ENCODE measurements at regions not wholly inside any gene's neighbourhood (a gene's known extent, or its start where the extent isn't known, plus 50 kb on each side); places are given as distances from the start of the nearest gene placed in this dataset.
"Not testable (repeated sequence)": the region's sequence is repeated elsewhere in the genome, so short reads cannot be mapped to it uniquely, and the experiment has no call there.

DNA sequence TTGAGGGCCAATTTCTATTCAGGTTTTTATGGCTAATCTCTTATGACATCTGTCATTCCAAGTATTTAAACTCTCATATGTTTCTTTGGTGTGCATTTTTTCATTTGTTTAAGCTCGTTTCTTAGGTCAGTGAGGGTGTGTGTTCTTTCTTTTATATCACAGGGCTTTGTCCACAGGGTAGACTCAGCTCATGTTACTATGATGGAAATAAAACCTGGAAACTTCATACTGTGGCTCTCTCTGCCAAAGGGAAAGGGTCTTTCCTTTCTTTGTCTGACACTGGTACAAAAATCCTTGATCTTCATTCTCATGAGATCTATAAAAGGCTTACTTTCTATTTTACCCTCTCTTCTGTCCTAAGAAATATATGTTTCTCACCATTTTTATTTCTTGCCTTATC lies 129.6 kb upstream of the SP8 start:
- H3K9me3 Mint-ChIP-seq = peaks cover under 1% of the 10 kb centered on the region
- no peak overlapping the region for H3K27ac Mint-ChIP-seq
- no peak for ATAC-seq
- no peaks in the 10 kb centered on the region for H3K27me3 Mint-ChIP-seq
- no peaks in the 10 kb centered on the region for H3K4me1 Mint-ChIP-seq
- no peaks in the 10 kb centered on the region for H3K36me3 Mint-ChIP-seq
- H3K4me3 Mint-ChIP-seq = no peak overlapping the region

DNA sequence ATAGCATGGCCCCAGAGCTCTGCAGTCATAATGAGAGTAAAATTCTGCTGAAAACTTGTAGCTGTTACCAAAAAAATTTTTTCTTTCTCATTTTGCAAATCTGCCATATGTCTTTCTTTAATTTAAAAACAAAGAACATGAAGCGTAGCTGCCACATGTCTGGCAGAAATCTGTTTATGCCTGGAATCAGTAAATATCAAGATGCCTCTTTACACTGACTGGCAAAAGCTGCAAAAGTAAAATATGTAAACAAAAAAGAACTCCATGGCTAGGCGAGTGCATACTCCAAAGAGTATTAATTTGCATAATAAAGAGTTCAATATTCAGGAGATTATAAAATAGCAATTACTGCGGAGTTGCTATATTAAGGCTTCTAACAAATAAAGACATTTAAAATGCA lies 130.9 kb upstream of the SP8 start:
- no peaks in the 10 kb centered on the region for H3K4me1 Mint-ChIP-seq
- no peak overlapping the region for H3K4me3 Mint-ChIP-seq
- H3K9me3 Mint-ChIP-seq = peaks cover 3% of the 10 kb centered on the region

DNA sequence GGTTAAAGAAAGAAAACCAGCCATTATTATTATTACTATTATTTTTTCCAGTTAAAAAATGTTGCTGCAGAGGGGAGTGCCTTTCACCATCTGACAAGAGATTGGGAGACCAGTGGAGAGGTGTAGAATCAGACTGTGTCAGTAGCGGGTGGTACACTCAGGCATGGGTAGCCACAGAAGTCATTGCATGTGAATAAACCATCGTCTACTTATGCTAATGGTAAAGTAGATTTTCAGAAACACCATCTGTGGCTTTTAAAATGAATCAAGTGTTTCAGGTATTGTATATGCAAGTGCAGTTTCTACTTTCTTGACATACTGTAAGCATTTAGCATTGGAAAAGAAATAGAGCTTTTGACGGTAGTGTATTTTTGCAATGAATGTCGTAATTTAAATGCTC lies 131.5 kb upstream of the SP8 start:
- H3K9me3 Mint-ChIP-seq = peaks cover 3% of the 10 kb centered on the region
- no peak overlapping the region for H3K27ac Mint-ChIP-seq
- H3K36me3 Mint-ChIP-seq = no peaks in the 10 kb centered on the region
- H3K4me1 Mint-ChIP-seq = no peaks in the 10 kb centered on the region
- no peak overlapping the region for H3K4me3 Mint-ChIP-seq
- ATAC-seq = no peak
- H3K27me3 Mint-ChIP-seq = no peaks in the 10 kb centered on the region

More for the DNA sequence above, 130.9 kb upstream of the SP8 start:
- Mint-ChIP-seq H3K27me3 (no peaks in the 10 kb centered on the region), H3K36me3 (no peaks in the 10 kb centered on the region), H3K27ac (no peak overlapping the region)
- ATAC-seq = no peak

DNA sequence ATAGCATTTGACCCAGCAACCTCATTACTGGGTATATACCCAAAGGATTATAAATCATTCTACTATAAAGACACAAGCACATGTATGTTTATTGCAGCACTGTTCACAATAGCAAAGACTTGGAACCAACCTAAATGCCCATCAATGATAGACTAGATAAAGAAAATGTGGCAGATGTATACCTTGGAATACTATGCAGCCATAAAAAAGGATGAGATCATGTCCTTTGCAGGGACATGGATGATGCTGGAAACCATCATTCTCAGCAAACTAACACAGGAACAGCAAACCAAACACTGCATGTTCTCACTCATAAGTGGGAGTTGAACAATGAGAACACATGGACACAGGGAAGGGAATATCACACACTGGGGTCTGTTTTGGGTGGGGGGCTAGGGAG lies 140.5 kb upstream of the SP8 start:
- not testable (repeated sequence) for ATAC-seq, H3K4me1 Mint-ChIP-seq, H3K27me3 Mint-ChIP-seq, H3K27ac Mint-ChIP-seq, H3K36me3 Mint-ChIP-seq, H3K4me3 Mint-ChIP-seq
- peaks cover 13% of the 10 kb centered on the region for H3K9me3 Mint-ChIP-seq

DNA sequence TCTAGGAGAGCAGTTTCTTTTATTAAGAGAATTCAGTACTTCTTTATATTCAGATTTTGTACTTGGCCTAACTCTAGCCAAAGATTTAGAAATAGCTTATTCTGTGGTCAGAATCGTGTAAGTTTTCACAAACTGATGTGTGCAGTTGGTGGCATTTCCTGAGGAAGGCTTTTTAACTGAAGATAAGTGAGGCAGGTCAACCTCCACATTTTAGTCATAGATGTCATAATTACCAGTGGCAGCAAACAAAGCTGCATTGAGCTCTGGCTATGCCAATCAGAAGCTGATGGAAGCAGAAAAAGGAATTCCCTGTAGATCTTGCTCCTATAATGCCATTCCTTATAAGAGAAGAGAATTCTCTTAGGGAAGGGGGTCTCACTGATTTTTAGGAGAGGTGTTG lies 141.3 kb upstream of the SP8 start:
- Mint-ChIP-seq H3K27ac (no peak overlapping the region), H3K4me3 (no peak overlapping the region), H3K36me3 (no peaks in the 10 kb centered on the region), H3K9me3 (peaks cover 10% of the 10 kb centered on the region), H3K27me3 (no peaks in the 10 kb centered on the region), H3K4me1 (no peaks in the 10 kb centered on the region)
- ATAC-seq = no peak

DNA sequence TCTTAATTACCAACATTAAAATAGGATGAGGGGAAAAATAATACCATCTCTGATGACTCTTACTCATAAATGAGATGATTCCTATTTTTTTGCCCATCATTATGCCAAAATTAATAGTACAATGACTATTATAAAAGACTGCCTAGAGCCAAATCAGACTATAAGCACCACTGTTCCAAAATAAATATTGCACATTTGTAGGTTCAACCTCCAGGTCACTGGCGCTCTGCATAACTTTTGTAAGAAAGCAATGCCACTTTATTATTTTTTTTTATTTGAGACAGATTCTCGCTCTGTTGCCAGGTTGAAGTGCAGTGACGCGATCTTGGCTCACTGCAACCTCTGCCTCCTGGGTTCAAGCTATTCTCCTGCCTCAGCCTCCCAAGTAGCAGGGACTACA lies 142.5 kb upstream of the SP8 start:
- Mint-ChIP-seq H3K27me3 (no peaks in the 10 kb centered on the region), H3K36me3 (no peaks in the 10 kb centered on the region), H3K4me3 (no peak overlapping the region), H3K4me1 (no peaks in the 10 kb centered on the region), H3K27ac (no peak overlapping the region), H3K9me3 (peaks cover 5% of the 10 kb centered on the region)
- ATAC-seq = no peak

DNA sequence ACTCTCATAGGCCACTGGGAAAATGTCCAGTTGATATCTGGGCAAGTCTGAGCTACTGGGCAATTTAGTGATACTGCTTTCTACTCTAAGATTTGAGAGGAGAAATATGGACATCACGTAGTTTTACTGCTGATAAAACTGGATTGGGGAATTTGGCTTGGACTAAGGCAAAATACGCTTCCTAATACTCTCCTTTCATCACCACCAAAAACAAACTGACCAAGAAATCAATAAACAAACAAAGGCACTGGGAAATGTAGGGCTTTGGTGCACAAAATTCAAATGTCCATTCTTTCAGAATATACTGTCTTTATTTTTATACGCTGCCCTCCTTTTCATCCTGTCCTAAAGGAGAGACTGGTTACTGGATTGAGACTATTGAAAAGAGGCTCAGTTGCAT lies 145.1 kb upstream of the SP8 start:
- Mint-ChIP-seq H3K4me1 (no peaks in the 10 kb centered on the region), H3K27ac (no peak overlapping the region), H3K4me3 (no peak overlapping the region), H3K27me3 (no peaks in the 10 kb centered on the region), H3K9me3 (peaks cover 5% of the 10 kb centered on the region), H3K36me3 (no peaks in the 10 kb centered on the region)
- ATAC-seq = no peak

DNA sequence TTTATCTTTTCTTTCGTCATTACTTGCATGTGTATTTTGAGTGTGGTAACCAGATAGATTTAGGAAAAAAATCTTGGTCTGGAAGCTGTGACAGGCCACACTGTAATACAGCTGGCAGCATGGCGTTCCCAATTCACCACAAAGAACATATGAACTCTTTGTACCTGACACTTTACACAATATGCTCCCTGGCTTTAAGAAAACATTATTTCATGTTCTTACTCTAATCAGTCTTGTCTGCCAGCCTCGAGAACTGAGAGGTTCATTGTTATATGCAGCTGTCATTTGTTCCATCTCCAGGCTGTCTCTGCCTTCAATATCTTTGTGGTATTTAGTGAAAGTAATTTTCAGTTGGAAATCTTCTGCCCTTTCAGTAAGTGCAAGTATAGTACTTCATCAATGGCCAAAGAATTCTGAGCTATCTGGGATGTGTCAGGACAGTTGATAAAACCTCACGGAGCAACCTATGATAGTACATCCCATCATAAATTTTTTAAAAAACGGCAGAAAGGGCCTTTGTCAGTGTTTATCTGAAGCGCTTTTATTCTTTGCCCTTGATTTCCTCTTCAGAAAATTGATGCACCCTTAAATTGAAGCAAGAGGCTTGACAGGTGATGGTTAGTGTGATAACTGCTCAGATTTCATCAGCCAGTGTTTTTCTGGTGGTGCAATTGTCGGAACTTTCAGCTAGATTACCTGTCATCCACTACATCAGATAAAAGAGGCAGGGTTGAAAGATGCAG lies 146.3 kb upstream of the SP8 start:
- Mint-ChIP-seq H3K9me3 (no peaks in the 10 kb centered on the region), H3K4me1 (no peaks in the 10 kb centered on the region)

DNA sequence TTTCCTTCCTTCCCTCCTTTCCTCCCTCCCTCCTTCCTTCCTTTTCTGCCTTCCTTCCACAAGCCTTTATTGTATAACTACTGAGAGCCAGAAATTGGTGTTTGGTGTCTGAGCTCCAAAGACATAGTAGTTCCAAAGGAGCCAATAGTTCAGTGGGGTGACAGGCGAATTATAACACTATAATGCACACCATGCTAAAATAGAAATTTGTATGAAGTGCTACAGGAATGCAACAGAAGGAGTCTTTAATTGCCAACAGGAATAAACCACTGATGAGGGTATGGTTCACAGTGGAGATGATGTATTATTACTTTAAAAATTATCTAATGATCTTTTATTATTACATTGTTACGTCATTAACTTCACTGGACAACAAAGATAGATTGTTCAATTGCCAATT lies 158.8 kb upstream of the SP8 start:
- Mint-ChIP-seq H3K4me1 (no peaks in the 10 kb centered on the region), H3K27ac (no peak overlapping the region), H3K9me3 (peaks cover 5% of the 10 kb centered on the region), H3K27me3 (no peaks in the 10 kb centered on the region), H3K4me3 (no peak overlapping the region), H3K36me3 (no peaks in the 10 kb centered on the region)
- ATAC-seq = no peak

More for the DNA sequence above, 146.3 kb upstream of the SP8 start:
- H3K4me3 Mint-ChIP-seq = no peak overlapping the region
- ATAC-seq = no peak
- H3K27me3 Mint-ChIP-seq = no peaks in the 10 kb centered on the region
- no peaks in the 10 kb centered on the region for H3K36me3 Mint-ChIP-seq
- H3K27ac Mint-ChIP-seq = no peak overlapping the region

DNA sequence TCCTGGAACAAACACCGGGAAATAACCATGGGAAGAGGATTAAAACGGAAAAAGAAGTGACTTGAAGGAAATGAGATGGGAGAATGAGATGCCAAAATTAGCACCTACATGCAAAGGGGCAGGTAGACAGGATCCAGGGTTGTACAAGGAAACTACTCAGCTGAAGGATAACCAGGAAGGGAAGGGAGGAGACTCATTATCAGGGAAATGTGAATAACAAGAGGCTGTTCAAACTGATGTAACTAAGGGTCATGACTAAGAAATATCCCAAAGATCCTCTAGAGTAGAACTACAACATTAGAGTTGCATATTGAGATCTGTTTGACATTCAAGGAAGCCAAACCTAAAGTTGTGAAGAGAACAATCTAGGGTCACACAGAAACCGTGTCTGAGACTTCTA lies 166.2 kb upstream of the SP8 start:
- no peaks in the 10 kb centered on the region for H3K36me3 Mint-ChIP-seq

DNA sequence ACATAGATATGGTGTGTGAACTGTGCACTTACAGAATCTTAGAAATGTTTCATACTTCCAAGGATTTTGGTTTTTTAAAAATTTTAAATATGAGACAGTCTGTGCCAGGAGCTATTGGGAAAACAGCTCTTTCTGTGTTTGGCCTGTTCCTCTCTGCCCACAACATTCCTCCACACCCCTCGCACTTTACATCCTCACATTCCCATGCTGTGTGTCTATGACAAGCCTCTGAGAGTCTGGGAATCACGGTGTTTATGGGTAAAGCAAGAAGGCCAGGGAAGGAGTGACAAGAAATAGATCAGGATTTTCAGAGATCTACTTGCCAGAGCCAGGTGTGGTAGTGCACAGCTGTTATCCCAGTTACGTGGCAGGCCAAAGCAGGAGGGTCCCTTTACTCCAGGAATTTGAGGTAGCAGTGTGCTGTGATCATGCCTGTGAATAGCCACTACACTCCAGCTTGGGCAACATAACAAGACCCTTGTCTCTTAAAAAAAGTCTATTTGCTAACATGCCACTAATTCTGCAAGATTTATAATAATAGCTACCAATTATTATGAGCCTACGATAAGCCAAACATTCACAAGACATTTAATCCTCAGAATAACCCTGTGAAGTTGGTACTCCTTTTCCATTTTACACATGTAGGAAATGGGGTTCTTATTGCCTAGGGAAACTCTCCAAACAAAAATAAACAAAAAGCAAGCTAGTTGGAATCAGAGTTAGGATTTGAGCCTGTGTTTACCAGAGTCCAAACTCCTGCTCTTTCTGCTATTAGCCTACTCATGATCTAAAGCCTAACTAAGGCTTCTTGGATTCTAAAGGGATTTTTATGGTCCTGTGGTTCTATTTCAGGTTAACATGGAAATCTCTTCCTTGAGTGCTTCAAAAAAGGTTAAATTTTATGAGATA lies 168.3 kb upstream of the SP8 start:
- ATAC-seq = no peak
- Mint-ChIP-seq H3K27ac (no peak overlapping the region), H3K36me3 (no peaks in the 10 kb centered on the region), H3K4me3 (no peak overlapping the region), H3K9me3 (peaks cover 2% of the 10 kb centered on the region), H3K4me1 (no peaks in the 10 kb centered on the region), H3K27me3 (no peaks in the 10 kb centered on the region)

More for the DNA sequence above, 166.2 kb upstream of the SP8 start:
- H3K27ac Mint-ChIP-seq = no peak overlapping the region
- peaks cover 3% of the 10 kb centered on the region for H3K9me3 Mint-ChIP-seq
- ATAC-seq = no peak
- no peaks in the 10 kb centered on the region for H3K27me3 Mint-ChIP-seq
- no peaks in the 10 kb centered on the region for H3K4me1 Mint-ChIP-seq
- no peak overlapping the region for H3K4me3 Mint-ChIP-seq

DNA sequence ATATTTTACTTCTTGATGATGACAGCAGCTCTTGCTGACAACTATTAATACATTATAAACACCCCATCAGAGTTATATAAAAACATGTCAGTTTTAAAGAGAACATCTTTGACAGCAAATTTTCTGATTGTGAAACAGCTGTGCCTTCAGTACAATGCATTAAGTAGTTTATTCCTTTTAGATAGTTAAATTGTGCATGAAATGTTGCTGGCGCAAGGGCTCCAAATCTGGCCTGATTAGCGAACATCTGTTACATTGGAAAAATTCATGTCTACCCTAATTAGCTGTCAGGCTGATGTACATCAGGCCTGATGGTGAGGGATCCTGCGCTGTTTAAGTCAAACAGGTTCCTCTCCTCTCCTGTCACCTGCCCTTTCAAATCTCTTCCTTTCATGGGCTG lies 171.9 kb upstream of the SP8 start:
- peaks cover 3% of the 10 kb centered on the region for H3K9me3 Mint-ChIP-seq
- H3K4me3 Mint-ChIP-seq = no peak overlapping the region
- no peaks in the 10 kb centered on the region for H3K36me3 Mint-ChIP-seq
- no peak overlapping the region for H3K27ac Mint-ChIP-seq
- H3K4me1 Mint-ChIP-seq = no peaks in the 10 kb centered on the region
- ATAC-seq = no peak
- H3K27me3 Mint-ChIP-seq = no peaks in the 10 kb centered on the region

DNA sequence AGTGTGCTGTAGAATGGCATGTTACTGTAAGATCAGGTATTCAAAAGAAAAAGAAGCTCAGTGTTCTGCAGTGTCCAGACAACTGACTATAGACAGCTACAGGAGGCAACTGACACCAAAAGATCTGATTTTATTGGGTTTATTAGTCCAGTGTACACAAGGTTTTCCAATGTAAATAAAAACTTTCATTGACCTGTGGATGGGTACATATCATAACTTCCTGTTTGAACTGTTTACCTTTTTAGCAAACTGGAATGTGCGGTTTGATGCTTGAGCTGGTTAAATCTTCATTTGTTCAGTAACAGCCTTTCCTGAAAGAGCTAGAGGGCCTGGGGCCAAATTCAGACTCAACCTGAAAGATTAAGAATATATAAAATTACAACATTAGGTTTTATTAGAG lies 172.6 kb upstream of the SP8 start:
- Mint-ChIP-seq H3K4me3 (no peak overlapping the region), H3K9me3 (peaks cover 3% of the 10 kb centered on the region), H3K27ac (no peak overlapping the region), H3K4me1 (no peaks in the 10 kb centered on the region), H3K36me3 (no peaks in the 10 kb centered on the region), H3K27me3 (no peaks in the 10 kb centered on the region)
- no peak for ATAC-seq

DNA sequence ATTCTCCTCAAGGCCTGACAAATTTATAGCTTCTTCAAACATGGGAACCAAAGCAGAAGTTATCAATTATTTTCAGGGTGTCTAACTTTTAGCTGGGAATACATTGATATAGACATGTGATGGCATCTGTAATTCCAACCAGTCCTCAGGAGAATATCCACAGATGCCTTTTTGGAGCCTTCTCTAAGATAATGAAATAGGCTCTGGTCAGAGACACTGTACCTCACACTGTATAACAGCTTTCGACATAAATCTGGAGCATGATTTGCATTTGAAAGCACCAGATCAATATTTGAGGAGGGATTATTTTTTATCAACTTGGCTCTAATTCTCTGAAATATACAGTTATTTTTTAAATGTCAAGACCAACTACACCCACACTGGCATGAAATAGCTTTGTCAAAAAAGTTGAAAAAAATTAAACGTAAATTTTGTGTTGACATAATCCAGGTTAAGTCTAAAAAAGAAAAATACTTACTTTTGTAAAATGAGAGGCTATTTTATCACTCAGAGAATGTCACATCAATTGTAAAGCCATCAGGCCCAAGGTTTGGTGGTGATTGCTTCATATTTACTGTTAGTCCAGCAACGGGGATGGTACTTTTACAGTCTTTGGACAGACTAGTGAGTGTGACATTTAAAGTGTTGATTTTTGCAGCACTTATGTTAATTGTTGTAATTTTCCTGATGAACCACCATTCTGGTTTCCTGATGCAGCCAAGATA lies 177.0 kb upstream of the SP8 start:
- ATAC-seq = no peak
- H3K9me3 Mint-ChIP-seq = peaks cover 3% of the 10 kb centered on the region

DNA sequence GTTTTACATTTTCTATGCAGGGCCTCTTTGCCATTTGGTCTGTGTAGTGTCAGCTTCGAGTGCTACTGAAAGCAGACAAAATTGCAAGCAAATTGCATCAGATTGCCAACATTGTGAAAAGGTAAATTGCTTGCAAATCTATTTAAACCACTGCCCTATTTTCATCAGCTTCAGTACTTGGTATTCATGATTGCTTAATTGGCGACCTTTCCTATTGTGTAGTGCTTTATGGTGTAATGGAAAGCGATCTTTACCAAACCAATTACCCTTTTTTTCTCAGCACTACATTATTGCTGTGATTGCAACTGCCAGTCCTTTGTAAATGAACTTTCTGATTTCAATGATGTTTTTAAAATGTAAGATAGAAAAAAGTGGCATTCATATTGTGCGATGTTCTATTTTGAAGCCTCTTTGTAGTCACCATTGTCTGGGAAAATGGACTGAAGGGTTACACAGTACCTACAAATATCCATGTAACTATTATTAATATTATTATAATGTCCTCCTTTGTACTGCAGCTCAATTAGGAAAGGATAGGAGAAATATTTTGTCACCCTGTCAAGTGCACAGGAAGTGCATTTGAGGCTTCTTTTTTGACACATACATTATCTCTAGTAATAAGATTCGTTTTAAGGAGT lies 177.7 kb upstream of the SP8 start:
- no peak overlapping the region for H3K27ac Mint-ChIP-seq
- no peak for ATAC-seq

More for the DNA sequence above, 177.0 kb upstream of the SP8 start:
- no peak overlapping the region for H3K27ac Mint-ChIP-seq
- H3K4me1 Mint-ChIP-seq = no peaks in the 10 kb centered on the region
- no peaks in the 10 kb centered on the region for H3K27me3 Mint-ChIP-seq
- H3K4me3 Mint-ChIP-seq = no peak overlapping the region
- H3K36me3 Mint-ChIP-seq = no peaks in the 10 kb centered on the region

More for the DNA sequence above, 177.7 kb upstream of the SP8 start:
- no peaks in the 10 kb centered on the region for H3K36me3 Mint-ChIP-seq
- no peaks in the 10 kb centered on the region for H3K4me1 Mint-ChIP-seq
- H3K4me3 Mint-ChIP-seq = no peak overlapping the region
- H3K27me3 Mint-ChIP-seq = no peaks in the 10 kb centered on the region
- H3K9me3 Mint-ChIP-seq = peaks cover 3% of the 10 kb centered on the region
